Heart left ventricle (tissue), 13 donors: ENCODE measurements at regions not wholly inside any gene's neighbourhood (a gene's known extent, or its start where the extent isn't known, plus 50 kb on each side); places are given as distances from the start of the nearest gene placed in this dataset.

ENCODE experiments used
- CTCF ChIP-seq, 12 donors: fragments of 200-600 bp; sonication (generic) in 4 of 12; IDR thresholded peaks; one replicate each; pipeline versions ENCODE4 v1.5.0 to v1.8.0; 2018 to 2022; ENCODE audit warnings: antibody characterized with exemption in 12 of 12, mild to moderate bottlenecking in 5 of 12
- POLR2A ChIP-seq, 2 donors: fragments of 450-650 bp; IDR thresholded peaks; one replicate each; pipeline ENCODE4 v1.6.1; 2017; ENCODE audit warnings: antibody characterized with exemption in 2 of 2, mild to moderate bottlenecking in 2 of 2, moderate library complexity in 2 of 2
- donor health status: ischemic (EF 13 %, LVEDD 7.1; RV severe dilation, severe dysfunction).
- donor health status: DM: no; HTN: yes; CAD: no.
- donor health status: DM: no; HTN: no; CAD: no.
- donor health status: ischemic (EF 25% LVEDD 6.9; RV normal size, moderate dysfunction).
- donor health status: ischemic (EF 25% LVEDD 5.7; RV mildly dilated, moderate dysfunction).
- donor health status: ischemic (EF 35%, LVEDD 5.7; RV mildly dilated, moderate dysfunction).
- donor health status: nonischemic (EF 11% LVEDD 7.7; RV severe dilation, severe dysfunction).
- donor health status: DM: yes; HTN: yes; CAD: no.
- donor health status: PGD.
- donor health status: ischemic (EF 29% LVEDD 5.4; RV normal size, mild dysfunction).
- donor health status: nonischemic (EF 23%, LVEDD 6.1; RV moderate dilation, normal function).

DNA sequence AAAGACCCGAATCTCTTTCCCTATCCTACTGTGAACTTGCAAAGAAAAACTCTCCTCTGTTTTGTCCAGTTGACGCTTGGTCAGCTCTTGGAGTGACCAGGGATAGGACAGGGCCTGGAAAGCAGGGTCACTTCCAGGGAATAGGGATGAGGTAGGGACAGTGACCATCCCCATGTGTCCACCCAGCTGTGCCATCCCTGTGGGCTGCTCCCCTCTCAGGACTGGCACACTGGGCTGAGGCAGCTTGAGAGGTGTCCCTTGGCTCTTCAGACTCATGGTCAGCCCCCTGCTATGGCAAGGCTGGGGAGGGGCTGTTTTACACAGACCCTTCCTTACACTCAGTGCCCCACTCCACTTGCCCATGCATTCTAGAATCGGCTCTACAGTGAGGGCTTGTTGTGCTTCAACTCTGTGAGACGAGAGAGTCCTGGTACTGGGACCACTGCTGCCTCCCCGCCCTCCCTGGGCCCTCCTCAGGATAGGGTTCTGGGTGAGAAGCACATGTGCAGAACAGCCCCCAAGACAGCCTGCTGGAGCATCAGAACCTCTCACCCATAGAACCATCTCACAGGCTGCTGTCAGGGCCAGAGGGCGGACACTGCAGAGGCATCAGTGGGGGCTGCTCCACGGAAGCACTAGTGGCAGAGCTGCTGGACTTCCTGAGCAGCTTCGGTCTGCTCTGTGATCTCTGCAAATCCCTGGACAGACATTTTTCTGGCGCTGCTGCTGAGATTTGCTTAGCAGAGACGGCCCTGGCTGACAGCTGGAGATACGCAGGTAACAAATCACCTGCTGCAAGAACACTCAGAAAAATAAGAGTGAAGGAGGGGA, 202.8 kb upstream of the CXCL12 start:
- TF ChIP-seq CTCF (IDR thresholded peaks at IDR 0.05) (no peak), POLR2A (IDR thresholded peaks at IDR 0.05) (no peak)
